Keratinocyte (primary cell): ENCODE measurements at regions not wholly inside any gene's neighbourhood (a gene's known extent, or its start where the extent isn't known, plus 50 kb on each side); places are given as distances from the start of the nearest gene placed in this dataset.
A peak's percentile ranks its signal among the peaks of the same experiment; 100 is the strongest.

Experiments
- DNase-seq: peaks from one replicate; pipeline ENCODE4 v3.0.0-alpha.2; 2011; ENCODE audit warnings: low read depth, missing footprints, low spot score
- FAIRE-seq: peaks from 2 replicates; lab custom pipeline; 2011; peaks lifted over from hg19 to GRCh38; lab: Jason Lieb, UNC
- H2AFZ ChIP-seq: 2 replicates; pipeline ENCODE4 v1.6.0; 2012; ENCODE audit warnings: low read length, control low read depth, inconsistent platforms; ENCODE audit not compliant: control insufficient read depth
- H3K27ac ChIP-seq: 2 replicates; pipeline ENCODE4 v1.5.1; 2011; ENCODE audit warnings: low read length; ENCODE audit not compliant: control insufficient read depth, insufficient read depth
- H3K27me3 ChIP-seq: 3 replicates; pipeline ENCODE4 v1.6.0; 2011; ENCODE audit warnings: low read length; ENCODE audit not compliant: control insufficient read depth, insufficient read depth; ENCODE audit errors: extremely low read depth
- H3K36me3 ChIP-seq, 2 experiments: 2 replicates in 1 of 2; 3 replicates in 1 of 2; pipeline ENCODE4 v1.5.1; 2011; ENCODE audit warnings: low read length in 2 of 2, mild to moderate bottlenecking in 1 of 2; ENCODE audit not compliant: control insufficient read depth in 2 of 2, insufficient read depth in 2 of 2; ENCODE audit errors: extremely low read depth in 1 of 2
- H3K4me1 ChIP-seq: 3 replicates; pipeline ENCODE4 v1.5.1; 2011; ENCODE audit warnings: low read length; ENCODE audit not compliant: control insufficient read depth, insufficient read depth; ENCODE audit errors: extremely low read depth
- H3K4me2 ChIP-seq: 3 replicates; pipeline ENCODE4 v1.6.0; 2011; ENCODE audit warnings: low read depth, low read length; ENCODE audit not compliant: control insufficient read depth, insufficient read depth; ENCODE audit errors: extremely low read depth
- H3K4me3 ChIP-seq, 3 experiments: fragments of 200-600 bp in 1 of 3; sonication (generic) in 1 of 3; 2 replicates in 2 of 3; 3 replicates in 1 of 3; pipeline ENCODE4 v1.5.1; 2011 to 2016; ENCODE audit warnings: low read length in 3 of 3, mild to moderate bottlenecking in 3 of 3, control low read depth in 2 of 3, inconsistent platforms in 1 of 3, low read depth in 1 of 3, mixed read lengths in 1 of 3, mixed run types in 1 of 3, moderate library complexity in 1 of 3; ENCODE audit not compliant: control insufficient read depth in 2 of 3, insufficient read depth in 2 of 3; ENCODE audit errors: extremely low read depth in 1 of 3
- H3K79me2 ChIP-seq: 2 replicates; pipeline ENCODE4 v1.6.0; 2012; ENCODE audit warnings: low read length; ENCODE audit not compliant: control insufficient read depth, insufficient read depth
- H3K9ac ChIP-seq: 3 replicates; pipeline ENCODE4 v1.6.0; 2011; ENCODE audit warnings: low read length; ENCODE audit not compliant: control insufficient read depth, insufficient read depth; ENCODE audit errors: extremely low read depth
- H3K9me1 ChIP-seq: 3 replicates; pipeline ENCODE4 v1.6.0; 2011; ENCODE audit warnings: low read length; ENCODE audit not compliant: control insufficient read depth, insufficient read depth; ENCODE audit errors: extremely low read depth
- H3K9me3 ChIP-seq: 2 replicates; pipeline ENCODE4 v1.5.1; 2012; ENCODE audit warnings: low read depth, low read length; ENCODE audit not compliant: control insufficient read depth
- H4K20me1 ChIP-seq: 3 replicates; pipeline ENCODE4 v1.6.0; 2011; ENCODE audit warnings: low read length; ENCODE audit not compliant: control insufficient read depth, insufficient read depth; ENCODE audit errors: extremely low read depth
- EZH2 ChIP-seq: IDR thresholded peaks from one replicate; pipeline ENCODE4 v1.6.1; 2012; ENCODE audit warnings: inconsistent platforms, mild to moderate bottlenecking, low read length, moderate library complexity
- dilution Hi-C: fragments of 300-500 bp; cut with MboI; formaldehyde crosslinking; loops from one replicate; pipeline ENCODE4 v1.7.0; 2020; ENCODE audit warnings: low sequenced_read_pairs; ENCODE audit not compliant: extremely low pct_ligation_motif_present
- TF ChIP-seq, protein P1 (sequence below), 3 experiments: IDR thresholded peaks in 1 of 3; conservative IDR thresholded peaks in 1 of 3; optimal IDR thresholded peaks in 1 of 3; 2 replicates in 2 of 3; 3 replicates in 1 of 3; pipeline versions ENCODE3 to v1.5.1; 2011; ENCODE audit warnings: low read length in 3 of 3, mild to moderate bottlenecking in 3 of 3, moderate library complexity in 2 of 3, control low read depth in 1 of 3, inconsistent platforms in 1 of 3; ENCODE audit not compliant: insufficient read depth in 2 of 3; ENCODE audit errors: extremely low read depth in 1 of 3

DNA sequence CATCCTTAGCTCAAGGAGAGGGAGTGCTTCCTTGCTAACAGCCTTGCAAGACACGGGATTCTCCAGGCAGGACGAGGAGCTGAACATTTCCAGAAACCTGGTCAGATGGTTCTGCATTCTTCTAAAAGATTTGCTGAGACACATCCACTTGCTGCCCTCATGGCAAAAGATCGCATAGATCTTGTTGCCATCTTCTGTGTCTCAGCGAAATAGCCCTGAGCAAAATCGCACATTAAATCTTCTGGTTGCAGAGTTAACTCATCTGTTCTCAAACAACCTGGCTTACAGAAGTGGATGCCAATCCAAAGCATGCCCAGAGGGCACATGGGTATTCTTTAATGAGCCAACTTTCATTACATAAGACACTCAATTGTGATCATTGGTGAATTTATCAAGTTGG is 167.5 kb downstream of the PRKX start:
- TF ChIP-seq, protein P1, sequence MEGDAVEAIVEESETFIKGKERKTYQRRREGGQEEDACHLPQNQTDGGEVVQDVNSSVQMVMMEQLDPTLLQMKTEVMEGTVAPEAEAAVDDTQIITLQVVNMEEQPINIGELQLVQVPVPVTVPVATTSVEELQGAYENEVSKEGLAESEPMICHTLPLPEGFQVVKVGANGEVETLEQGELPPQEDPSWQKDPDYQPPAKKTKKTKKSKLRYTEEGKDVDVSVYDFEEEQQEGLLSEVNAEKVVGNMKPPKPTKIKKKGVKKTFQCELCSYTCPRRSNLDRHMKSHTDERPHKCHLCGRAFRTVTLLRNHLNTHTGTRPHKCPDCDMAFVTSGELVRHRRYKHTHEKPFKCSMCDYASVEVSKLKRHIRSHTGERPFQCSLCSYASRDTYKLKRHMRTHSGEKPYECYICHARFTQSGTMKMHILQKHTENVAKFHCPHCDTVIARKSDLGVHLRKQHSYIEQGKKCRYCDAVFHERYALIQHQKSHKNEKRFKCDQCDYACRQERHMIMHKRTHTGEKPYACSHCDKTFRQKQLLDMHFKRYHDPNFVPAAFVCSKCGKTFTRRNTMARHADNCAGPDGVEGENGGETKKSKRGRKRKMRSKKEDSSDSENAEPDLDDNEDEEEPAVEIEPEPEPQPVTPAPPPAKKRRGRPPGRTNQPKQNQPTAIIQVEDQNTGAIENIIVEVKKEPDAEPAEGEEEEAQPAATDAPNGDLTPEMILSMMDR (optimal IDR thresholded peaks at IDR 0.05 in 1 of 3, IDR thresholded peaks at IDR 0.05 in 1 of 3, conservative IDR thresholded peaks at IDR 0.05 in 1 of 3; ENCODE audit: extremely low read depth in 1 of 3, insufficient read depth in 2 of 3, low read length in 3 of 3), result peak in 1 of 3 experiments; percentile 26
- TF ChIP-seq EZH2, result no peak
- peaks cover 10% of the 10 kb centered on the region for H3K4me1 ChIP-seq
- no peak overlapping the region for H3K27ac ChIP-seq
- no peaks in the 10 kb centered on the region for H3K36me3 ChIP-seq
- H3K27me3 ChIP-seq, result no peaks in the 10 kb centered on the region
- peak; percentile 95 for FAIRE-seq
- no peaks in the 10 kb centered on the region for H4K20me1 ChIP-seq
- no peak overlapping the region for H2AFZ ChIP-seq
- DNase-seq, result peak; percentile 42
- no peaks in the 10 kb centered on the region for H3K79me2 ChIP-seq
- H3K9ac ChIP-seq, result no peak overlapping the region
- H3K4me2 ChIP-seq, result peak overlapping the region; percentile 8
- no peak overlapping the region for H3K4me3 ChIP-seq
- H3K9me3 ChIP-seq, result no peaks in the 10 kb centered on the region
- no peaks in the 10 kb centered on the region for H3K9me1 ChIP-seq
- dilution Hi-C loops, result no loop called here

DNA sequence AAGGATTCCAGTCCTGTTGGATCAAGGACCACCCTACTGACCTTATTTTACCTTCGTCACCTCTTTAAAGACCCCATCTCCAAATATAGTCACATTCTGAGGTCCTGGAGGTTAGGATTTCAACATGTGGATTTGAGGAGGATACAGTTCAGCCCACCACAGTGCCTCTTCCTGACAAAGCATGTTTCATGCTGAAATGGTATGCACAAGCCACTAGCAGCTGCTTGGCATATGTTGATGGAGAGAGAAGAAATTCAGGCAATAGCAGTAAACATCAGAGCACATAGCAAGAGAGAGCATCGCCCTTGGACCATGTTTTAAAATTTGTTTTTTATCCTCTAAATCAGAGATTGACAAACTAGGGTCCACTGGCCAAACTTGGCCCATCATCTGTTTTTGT is 172.1 kb downstream of the PRKX start:
- dilution Hi-C loops, result no loop called here
- H4K20me1 ChIP-seq, result no peaks in the 10 kb centered on the region
- no peaks in the 10 kb centered on the region for H3K27me3 ChIP-seq
- DNase-seq (no peak), FAIRE-seq (no peak)
- peaks cover 4% of the 10 kb centered on the region for H3K4me1 ChIP-seq
- H2AFZ ChIP-seq, result no peak overlapping the region
- no peak overlapping the region for H3K4me3 ChIP-seq
- H3K9ac ChIP-seq, result no peak overlapping the region
- H3K79me2 ChIP-seq, result no peaks in the 10 kb centered on the region
- no peak for TF ChIP-seq EZH2
- TF ChIP-seq, protein P1 (optimal IDR thresholded peaks at IDR 0.05 in 1 of 3, IDR thresholded peaks at IDR 0.05 in 1 of 3, conservative IDR thresholded peaks at IDR 0.05 in 1 of 3; ENCODE audit: extremely low read depth in 1 of 3, insufficient read depth in 2 of 3, low read length in 3 of 3), result no peak
- no peak overlapping the region for H3K27ac ChIP-seq
- H3K9me1 ChIP-seq, result no peaks in the 10 kb centered on the region
- H3K9me3 ChIP-seq, result no peaks in the 10 kb centered on the region
- no peaks in the 10 kb centered on the region for H3K36me3 ChIP-seq
- no peak overlapping the region for H3K4me2 ChIP-seq
